GM12891 (cell line): ENCODE measurements at regions not wholly inside any gene's neighbourhood (a gene's known extent, or its start where the extent isn't known, plus 50 kb on each side); places are given as distances from the start of the nearest gene placed in this dataset.

Experiments
- POLR2A ChIP-seq: IDR thresholded peaks from 2 replicates; pipeline ENCODE4 v1.6.1; 2011; ENCODE audit warnings: low read depth, low read length, control low read depth
- POLR2AphosphoS5 ChIP-seq: IDR thresholded peaks from 2 replicates; pipeline ENCODE4 v1.6.1; 2011; ENCODE audit warnings: low read depth, low read length, control low read depth
- SPI1 ChIP-seq: IDR thresholded peaks from 2 replicates; pipeline ENCODE4 v1.6.1; 2011; ENCODE audit warnings: low read depth, low read length, control low read depth
- TAF1 ChIP-seq: IDR thresholded peaks from 2 replicates; pipeline ENCODE4 v1.6.1; 2011; ENCODE audit warnings: low read depth, low read length, control low read depth

DNA sequence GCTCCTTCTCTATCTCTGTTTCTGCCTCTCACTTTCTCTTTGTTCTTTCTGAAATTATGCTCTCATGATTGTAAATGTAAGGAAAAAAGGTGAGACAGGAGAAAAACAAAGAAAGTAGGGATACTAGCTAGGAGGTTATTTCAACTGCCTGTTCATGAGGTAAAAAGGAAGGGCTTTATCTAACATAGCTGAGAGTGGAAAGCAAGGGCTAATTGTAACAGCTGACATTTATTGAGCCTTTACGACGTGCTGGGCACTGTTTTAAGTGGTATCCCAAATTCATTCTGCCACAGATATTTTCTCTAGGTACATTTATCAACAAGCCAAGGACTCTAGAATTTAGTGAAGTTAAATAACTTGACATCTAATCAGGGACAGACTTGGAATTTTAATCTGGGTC lies 133.1 kb upstream of the GNPDA2 start:
- TF ChIP-seq POLR2A (no peak), POLR2AphosphoS5 (no peak), TAF1 (no peak), SPI1 (no peak)
